ENCODE measurements at regions not wholly inside any gene's neighbourhood (a gene's known extent, or its start where the extent isn't known, plus 50 kb on each side); places are given as distances from the start of the nearest gene placed in this dataset.
"Not testable (repeated sequence)": the region's sequence is repeated elsewhere in the genome, so short reads cannot be mapped to it uniquely, and the experiment has no call there.

DNA sequence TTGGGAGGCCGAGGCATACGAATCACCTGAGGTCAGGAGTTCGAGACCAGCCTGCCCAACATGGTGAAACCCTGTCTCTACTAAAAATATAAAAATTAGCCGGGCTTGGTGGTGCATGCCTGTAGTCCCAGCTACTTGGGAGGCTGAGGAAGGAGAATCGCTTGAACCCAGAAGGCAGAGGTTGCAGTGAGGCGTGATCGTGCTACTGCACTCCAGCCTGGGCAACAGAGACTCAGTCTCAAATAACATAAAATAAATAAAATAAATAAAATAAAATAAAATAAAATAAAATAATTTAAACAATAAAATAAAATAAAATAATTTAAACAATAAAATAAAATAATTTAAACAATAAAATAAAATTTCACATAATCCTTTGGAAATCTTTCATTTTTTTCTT, 149.1 kb downstream of the GOLGA8K start:
- H3K4me2 ChIP-seq (ENCODE audit: insufficient read depth, low read length); H2AFZ ChIP-seq (ENCODE audit: low read depth, low read length); H3K4me3 ChIP-seq (replicated peaks in 1 of 3; ENCODE audit: insufficient read depth in 1 of 3, low read depth in 1 of 3, low read length in 3 of 3); FAIRE-seq; H3K9me1 ChIP-seq (replicated peaks; ENCODE audit: control insufficient read depth, extremely low read depth, insufficient read depth, low read length); CTCF ChIA-PET; H3K9ac ChIP-seq (replicated peaks; ENCODE audit: extremely low read depth, insufficient read depth, low read length); H3K27ac ChIP-seq (ENCODE audit: insufficient read depth, low read depth, low read length); H4K20me1 ChIP-seq (replicated peaks; ENCODE audit: control insufficient read depth, extremely low read depth, insufficient read depth, low read length); H3K27me3 ChIP-seq (ENCODE audit: control insufficient read depth in 2 of 2, insufficient read depth in 2 of 2, low read length in 2 of 2); intact Hi-C loops (cut with micrococcal nuclease); H3K79me2 ChIP-seq (ENCODE audit: control insufficient read depth, insufficient read depth, low read length); DNase-seq (ENCODE audit: low read depth, low spot score); POLR2A ChIA-PET; H3K4me1 ChIP-seq (ENCODE audit: control insufficient read depth, extremely low read depth, insufficient read depth, low read length); H3K9me3 ChIP-seq (replicated peaks; ENCODE audit: control insufficient read depth, insufficient read depth, low read length); H3K36me3 ChIP-seq (ENCODE audit: control insufficient read depth in 2 of 2, extremely low read depth in 1 of 2, insufficient read depth in 2 of 2, low read length in 2 of 2); BruUV-seq (replicated peaks); dilution Hi-C loops (cut with MboI; ENCODE audit: extremely low pct_ligation_motif_present, low sequenced_read_pairs): not testable (repeated sequence)

DNA sequence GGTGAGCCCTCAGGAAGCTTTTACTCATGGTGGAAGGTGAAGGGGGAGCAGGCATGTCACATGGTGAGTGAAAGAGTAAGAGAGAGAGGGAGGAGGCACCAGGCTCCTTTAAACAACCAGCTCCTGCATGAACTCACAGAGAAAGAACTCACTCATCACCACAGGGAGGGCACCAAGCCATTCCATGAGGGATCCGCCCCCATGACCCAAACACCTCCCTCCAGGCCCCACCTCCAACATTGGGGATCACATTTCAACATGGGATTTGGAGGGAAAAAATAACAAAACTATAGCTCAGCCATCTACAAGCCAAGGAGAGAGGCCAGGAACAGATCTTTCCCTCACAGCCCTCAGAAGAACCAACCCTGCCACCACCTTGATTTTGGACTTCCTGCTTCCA, 153.9 kb downstream of the GOLGA8K start:
- H3K36me3 ChIP-seq (ENCODE audit: control insufficient read depth in 2 of 2, extremely low read depth in 1 of 2, insufficient read depth in 2 of 2, low read length in 2 of 2); DNase-seq (ENCODE audit: low read depth, low spot score); H3K9me3 ChIP-seq (replicated peaks; ENCODE audit: control insufficient read depth, insufficient read depth, low read length); intact Hi-C loops (cut with micrococcal nuclease); H3K27ac ChIP-seq (ENCODE audit: insufficient read depth, low read depth, low read length); dilution Hi-C loops (cut with MboI; ENCODE audit: extremely low pct_ligation_motif_present, low sequenced_read_pairs); H3K4me1 ChIP-seq (ENCODE audit: control insufficient read depth, extremely low read depth, insufficient read depth, low read length); H3K4me3 ChIP-seq (replicated peaks in 1 of 3; ENCODE audit: insufficient read depth in 1 of 3, low read depth in 1 of 3, low read length in 3 of 3); H3K9me1 ChIP-seq (replicated peaks; ENCODE audit: control insufficient read depth, extremely low read depth, insufficient read depth, low read length); FAIRE-seq; H3K79me2 ChIP-seq (ENCODE audit: control insufficient read depth, insufficient read depth, low read length); H3K27me3 ChIP-seq (ENCODE audit: control insufficient read depth in 2 of 2, insufficient read depth in 2 of 2, low read length in 2 of 2); H3K9ac ChIP-seq (replicated peaks; ENCODE audit: extremely low read depth, insufficient read depth, low read length); H4K20me1 ChIP-seq (replicated peaks; ENCODE audit: control insufficient read depth, extremely low read depth, insufficient read depth, low read length); H3K4me2 ChIP-seq (ENCODE audit: insufficient read depth, low read length); CTCF ChIA-PET; H2AFZ ChIP-seq (ENCODE audit: low read depth, low read length); BruUV-seq (replicated peaks); POLR2A ChIA-PET: not testable (repeated sequence)

DNA sequence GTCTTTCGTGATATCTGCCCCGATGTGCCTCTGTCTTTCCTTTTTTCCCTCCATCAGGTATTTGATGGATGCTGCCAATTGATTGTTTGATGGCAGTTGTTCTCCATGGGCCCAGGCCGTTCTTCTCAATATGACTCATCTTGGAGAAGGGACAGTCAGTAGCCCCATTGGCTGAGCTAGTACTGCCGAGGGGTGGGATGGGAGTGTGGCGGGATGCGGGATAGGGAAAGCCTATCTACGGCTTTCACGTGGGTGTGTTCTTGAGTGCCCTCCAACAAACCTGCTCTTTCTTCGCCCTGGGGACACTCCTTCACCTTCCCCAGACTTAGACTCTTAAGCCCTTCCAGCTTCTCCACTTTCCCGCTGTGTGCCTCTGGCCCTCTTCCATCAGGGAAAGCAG, 159.4 kb downstream of the GOLGA8K start:
- H3K9me3 ChIP-seq (replicated peaks; ENCODE audit: control insufficient read depth, insufficient read depth, low read length); H3K4me1 ChIP-seq (ENCODE audit: control insufficient read depth, extremely low read depth, insufficient read depth, low read length); H3K4me3 ChIP-seq (replicated peaks in 1 of 3; ENCODE audit: insufficient read depth in 1 of 3, low read depth in 1 of 3, low read length in 3 of 3); H3K9ac ChIP-seq (replicated peaks; ENCODE audit: extremely low read depth, insufficient read depth, low read length); H3K27ac ChIP-seq (ENCODE audit: insufficient read depth, low read depth, low read length); POLR2A ChIA-PET; FAIRE-seq; BruUV-seq (replicated peaks); dilution Hi-C loops (cut with MboI; ENCODE audit: extremely low pct_ligation_motif_present, low sequenced_read_pairs); CTCF ChIA-PET; H3K9me1 ChIP-seq (replicated peaks; ENCODE audit: control insufficient read depth, extremely low read depth, insufficient read depth, low read length); DNase-seq (ENCODE audit: low read depth, low spot score); H2AFZ ChIP-seq (ENCODE audit: low read depth, low read length); H3K79me2 ChIP-seq (ENCODE audit: control insufficient read depth, insufficient read depth, low read length); H3K36me3 ChIP-seq (ENCODE audit: control insufficient read depth in 2 of 2, extremely low read depth in 1 of 2, insufficient read depth in 2 of 2, low read length in 2 of 2); H4K20me1 ChIP-seq (replicated peaks; ENCODE audit: control insufficient read depth, extremely low read depth, insufficient read depth, low read length); H3K27me3 ChIP-seq (ENCODE audit: control insufficient read depth in 2 of 2, insufficient read depth in 2 of 2, low read length in 2 of 2); intact Hi-C loops (cut with micrococcal nuclease); H3K4me2 ChIP-seq (ENCODE audit: insufficient read depth, low read length): not testable (repeated sequence)

GRCh38 chr15:32242780-32243528, 160.1 kb downstream of the GOLGA8K start:
- CTCF ChIA-PET; H3K4me3 ChIP-seq (replicated peaks in 1 of 3; ENCODE audit: insufficient read depth in 1 of 3, low read depth in 1 of 3, low read length in 3 of 3); H3K4me1 ChIP-seq (ENCODE audit: control insufficient read depth, extremely low read depth, insufficient read depth, low read length); FAIRE-seq; H3K9me1 ChIP-seq (replicated peaks; ENCODE audit: control insufficient read depth, extremely low read depth, insufficient read depth, low read length); H3K4me2 ChIP-seq (ENCODE audit: insufficient read depth, low read length); H3K36me3 ChIP-seq (ENCODE audit: control insufficient read depth in 2 of 2, extremely low read depth in 1 of 2, insufficient read depth in 2 of 2, low read length in 2 of 2); DNase-seq (ENCODE audit: low read depth, low spot score); H2AFZ ChIP-seq (ENCODE audit: low read depth, low read length); BruUV-seq (replicated peaks); H3K27me3 ChIP-seq (ENCODE audit: control insufficient read depth in 2 of 2, insufficient read depth in 2 of 2, low read length in 2 of 2); intact Hi-C loops (cut with micrococcal nuclease); POLR2A ChIA-PET; H3K27ac ChIP-seq (ENCODE audit: insufficient read depth, low read depth, low read length); dilution Hi-C loops (cut with MboI; ENCODE audit: extremely low pct_ligation_motif_present, low sequenced_read_pairs); H4K20me1 ChIP-seq (replicated peaks; ENCODE audit: control insufficient read depth, extremely low read depth, insufficient read depth, low read length); H3K9me3 ChIP-seq (replicated peaks; ENCODE audit: control insufficient read depth, insufficient read depth, low read length); H3K9ac ChIP-seq (replicated peaks; ENCODE audit: extremely low read depth, insufficient read depth, low read length); H3K79me2 ChIP-seq (ENCODE audit: control insufficient read depth, insufficient read depth, low read length): not testable (repeated sequence)
